DMS153 treated with DMSO at 0.1 percent for 48 hours (cell line): ENCODE measurements at regions not wholly inside any gene's neighbourhood (a gene's known extent, or its start where the extent isn't known, plus 50 kb on each side); places are given as distances from the start of the nearest gene placed in this dataset.
"Not testable (repeated sequence)": the region's sequence is repeated elsewhere in the genome, so short reads cannot be mapped to it uniquely, and the experiment has no call there.

Experiments used
- DNase-seq: peaks from one replicate; lab custom pipeline; 2025; ENCODE audit not compliant: unreplicated experiment; lab: John Stamatoyannopoulos, UW

DNA sequence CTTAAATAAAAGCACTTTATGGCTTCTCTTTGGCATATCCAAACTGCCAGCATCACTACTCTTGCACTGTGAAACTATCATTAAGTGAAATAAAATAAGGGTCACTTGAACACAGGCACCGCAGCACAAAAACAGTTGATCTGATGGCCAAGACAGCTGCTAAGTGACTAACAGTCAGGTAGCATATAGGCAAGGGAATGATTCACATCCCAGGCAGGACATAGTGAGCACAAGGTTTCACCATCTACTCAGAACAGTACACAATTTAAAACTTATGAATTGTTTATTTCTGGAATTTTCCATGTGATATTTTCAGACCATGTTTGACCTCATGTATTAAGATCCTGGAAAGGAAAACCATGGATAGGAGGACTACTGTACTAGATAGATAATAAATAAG is 214.2 kb downstream of the MREG start:
- DNase-seq = no peak

DNA sequence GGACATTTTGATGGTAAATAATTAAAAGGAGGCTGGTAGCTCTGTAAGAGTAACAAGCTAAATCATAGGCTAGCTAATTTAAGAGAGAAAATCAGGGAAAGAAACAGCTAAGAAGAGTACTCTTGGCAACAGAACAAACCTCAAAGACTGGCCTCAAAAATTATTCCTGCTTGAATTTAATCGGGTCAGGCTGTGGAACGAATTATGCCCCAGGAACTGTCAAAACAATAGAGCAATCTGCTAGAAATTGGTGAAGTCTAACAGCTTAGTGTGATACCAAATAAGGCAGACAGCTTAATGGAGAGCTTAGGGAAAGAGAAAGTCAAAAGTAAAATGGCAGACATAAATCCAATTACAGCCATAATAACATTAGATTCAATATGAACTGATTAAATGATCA is 215.7 kb downstream of the MREG start:
- no peak for DNase-seq

DNA sequence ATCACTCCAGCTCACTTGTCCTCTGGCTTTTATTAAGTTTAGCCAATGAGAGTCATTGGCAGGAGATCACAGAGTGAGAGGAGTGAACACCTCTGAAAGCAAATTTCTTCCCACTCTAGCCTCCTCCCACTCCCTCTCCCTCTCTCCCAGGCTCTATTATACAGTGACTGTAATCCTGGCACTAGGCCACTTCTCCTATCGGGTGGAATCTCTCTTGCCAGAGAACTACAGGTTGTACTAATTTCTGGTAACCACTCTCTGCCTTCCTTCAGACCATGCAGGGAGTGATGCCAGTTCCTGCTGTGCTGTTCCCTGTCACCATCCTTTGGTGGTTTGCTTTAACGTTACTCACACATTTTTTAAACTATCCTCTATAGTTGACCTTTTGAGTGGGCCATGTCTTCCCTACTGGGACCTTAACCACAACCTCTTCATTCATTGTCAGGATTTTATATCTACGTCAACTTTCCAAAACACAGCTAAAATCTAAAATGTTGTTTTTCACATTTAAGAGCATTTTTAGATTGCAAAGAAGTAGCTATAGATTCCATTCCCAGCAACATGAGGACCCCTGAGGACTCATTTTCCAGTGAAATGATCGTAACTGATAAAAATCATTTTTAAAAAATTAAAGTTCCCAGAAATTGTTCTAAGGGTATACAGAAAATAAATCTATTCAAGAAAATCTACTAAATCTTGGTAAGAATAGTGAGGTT is 217.1 kb downstream of the MREG start:
- DNase-seq = no peak

DNA sequence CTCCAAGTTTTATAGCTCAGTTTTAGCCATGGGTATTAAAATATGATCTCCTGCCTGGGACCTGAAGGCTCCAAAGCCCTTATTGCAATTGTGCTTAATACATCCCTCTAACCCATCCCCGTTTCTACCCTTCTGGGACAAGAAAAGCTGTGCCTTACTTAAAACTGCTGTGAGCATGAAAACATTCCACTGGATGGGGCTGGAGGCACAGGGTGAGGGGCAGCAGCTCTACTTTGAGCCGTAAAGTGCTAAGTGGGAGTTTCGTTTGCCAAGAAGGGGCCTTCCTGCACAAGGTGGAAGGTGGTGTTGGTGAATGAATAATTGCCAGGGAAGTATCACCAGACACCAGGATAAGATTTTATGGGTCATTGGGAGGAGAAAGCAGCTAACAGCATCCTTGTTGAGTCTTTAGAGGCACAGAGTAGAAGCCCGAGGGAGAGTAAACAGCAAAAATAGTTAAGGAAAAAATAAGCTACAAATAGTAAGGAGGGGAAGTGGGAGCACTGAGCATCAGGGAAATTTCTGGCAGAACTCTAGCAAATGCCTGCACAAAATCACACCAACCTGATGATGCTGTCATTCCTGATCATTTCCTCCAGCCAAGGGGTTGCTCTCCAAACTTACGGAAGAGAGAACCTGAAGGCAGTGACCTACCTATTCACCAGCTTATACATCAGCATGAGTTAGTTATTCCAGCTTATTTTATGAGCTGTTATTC is 218.4 kb downstream of the MREG start:
- DNase-seq = no peak

DNA sequence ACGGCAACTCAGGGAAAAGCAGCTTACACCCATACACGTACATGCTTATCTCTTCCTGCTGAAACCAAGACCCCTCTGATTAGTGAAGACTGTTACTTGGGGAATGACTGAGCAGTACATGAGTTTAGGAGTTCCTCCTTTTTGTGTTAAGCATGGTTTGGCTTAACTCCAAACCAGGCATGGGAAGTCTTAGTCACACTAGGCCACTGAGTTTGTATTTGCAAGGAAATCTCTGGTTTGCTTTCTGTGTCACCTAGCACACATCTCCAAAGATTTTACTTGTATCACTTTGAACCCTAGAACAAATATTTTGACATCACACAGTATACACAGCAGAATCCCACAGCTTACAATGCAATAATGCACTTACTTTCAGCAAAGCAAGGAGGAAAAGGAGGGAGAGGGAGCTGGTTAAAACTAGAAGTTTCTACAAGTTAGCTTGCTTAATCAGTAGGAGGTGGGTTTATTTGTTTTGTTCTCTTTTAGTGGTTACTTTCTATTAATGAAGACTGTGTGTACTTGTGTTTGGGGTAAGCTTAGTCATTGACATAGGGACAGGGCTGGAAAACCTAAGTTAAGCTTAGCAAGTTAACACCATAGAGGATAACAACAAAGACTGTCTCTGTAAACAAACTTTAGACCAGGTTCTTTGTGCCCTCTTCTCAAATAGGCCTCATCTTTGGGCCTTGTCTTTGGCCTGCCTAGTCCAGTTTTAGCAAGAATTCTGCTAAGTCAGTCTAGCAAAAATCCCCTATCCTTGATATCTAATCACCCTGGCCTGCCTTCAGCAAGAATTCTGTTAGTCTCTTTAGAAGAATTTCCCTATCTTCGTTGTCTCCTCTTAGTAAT is 219.4 kb downstream of the MREG start:
- no peak for DNase-seq

DNA sequence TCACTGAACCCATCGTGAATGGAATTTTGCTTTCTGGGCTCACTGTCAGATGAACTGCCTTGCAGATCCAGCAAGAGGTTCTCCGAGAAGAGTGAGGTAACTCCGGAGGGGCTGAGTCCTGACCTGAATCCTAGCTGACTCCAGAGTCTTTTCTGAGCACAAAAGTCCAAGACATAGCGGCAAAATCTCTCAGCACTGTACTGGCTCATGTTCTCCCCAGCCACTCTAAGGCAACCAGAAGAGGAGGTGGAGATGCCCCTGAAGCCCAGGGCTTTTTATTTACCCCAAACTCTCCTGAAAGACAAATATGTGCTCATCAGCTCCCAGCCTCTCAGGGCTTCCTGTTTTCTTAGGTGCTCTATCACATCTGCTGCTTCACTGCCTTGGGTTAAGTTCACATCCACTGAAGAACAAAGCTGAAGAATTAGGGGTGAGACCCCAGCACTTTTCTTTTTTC is 221.8 kb downstream of the MREG start:
- DNase-seq = no peak

DNA sequence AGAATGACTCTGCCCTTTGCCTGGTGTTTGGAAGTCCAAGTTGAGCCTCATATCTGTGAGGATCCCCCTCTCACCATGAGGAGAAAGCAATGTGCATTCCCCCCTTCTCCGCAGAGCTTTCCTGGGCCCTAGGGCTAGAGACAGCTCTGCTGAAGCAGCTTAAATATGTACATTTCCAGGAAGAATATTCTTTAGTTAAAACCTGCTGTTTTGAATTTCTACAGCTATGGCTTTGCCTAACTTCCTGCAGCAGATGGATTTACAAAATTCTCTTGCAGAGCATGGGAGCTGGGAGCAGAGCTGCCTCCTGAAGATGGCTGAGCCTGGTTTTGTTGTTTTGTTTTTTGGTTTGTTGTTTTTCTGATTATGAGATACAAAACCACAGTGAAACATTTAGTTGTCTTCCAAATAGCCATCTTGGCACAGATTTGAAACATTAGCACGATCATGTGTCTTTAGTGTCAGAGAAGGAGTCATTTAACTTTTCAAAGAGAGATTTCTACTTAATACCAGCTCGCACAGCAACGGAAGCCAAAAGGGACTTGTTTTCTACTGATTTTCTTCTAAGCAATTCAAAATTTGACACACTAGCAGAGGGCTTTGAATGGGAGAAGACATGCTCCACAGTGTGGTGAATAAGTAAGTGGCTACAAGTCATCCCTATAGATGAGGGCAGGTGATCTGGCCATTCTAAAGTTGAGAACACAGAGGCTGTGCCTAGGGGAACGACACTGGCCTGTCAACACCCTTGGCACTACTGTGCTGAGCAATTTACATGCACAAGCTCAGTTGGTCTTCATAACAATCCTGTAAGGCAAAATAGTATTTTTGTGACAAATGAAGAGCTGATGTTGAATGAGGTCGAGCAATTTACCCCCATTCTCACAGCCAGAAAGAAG is 222.6 kb downstream of the MREG start:
- no peak for DNase-seq

DNA sequence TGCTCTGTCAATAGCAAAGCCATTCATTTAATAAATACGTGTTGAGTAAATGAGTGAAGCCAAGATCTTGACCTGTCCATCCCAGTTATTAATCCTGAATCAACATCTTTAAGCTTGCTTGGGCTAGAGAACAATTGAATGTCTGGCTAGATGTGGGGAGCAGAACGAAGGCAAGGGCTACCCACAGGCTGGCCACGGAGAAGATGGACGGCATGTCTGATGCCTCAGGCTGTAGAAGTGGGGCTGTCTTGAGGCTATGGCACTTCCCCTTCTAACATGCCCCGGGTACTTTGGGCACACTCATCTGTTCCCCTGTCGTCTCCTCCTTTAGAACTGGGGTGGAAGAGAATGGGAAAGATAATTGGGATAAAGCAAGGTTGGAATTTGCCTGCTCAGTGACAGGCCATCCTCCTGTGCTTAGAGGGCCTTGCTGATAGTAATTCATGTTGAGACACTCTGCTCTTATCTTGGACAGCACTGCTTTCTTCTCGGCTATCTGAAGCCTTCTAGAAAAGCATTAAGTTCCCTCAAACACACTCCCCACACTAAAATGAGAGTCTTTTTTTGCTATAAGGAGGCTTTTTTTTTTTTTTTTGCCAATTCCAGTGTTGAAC is 225.7 kb downstream of the MREG start:
- no peak for DNase-seq

DNA sequence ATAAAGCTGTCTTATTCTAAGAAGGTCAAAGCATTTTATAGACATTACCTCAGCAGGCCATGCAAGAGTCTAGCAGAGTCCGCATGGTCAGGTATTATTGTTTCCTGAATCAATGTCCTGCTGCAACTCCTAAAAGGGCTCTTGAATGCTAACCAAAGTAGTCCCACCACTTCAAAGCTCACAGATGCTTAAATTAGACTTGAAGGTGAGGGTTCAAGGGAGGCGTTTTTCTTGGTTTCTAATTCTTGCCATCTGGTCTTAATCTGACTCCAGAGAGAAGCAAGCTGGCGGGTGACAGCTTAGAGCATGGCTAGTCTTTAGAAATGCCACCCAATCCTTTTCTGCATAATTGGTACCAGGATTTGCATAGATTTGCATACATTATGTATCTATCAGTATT is 226.3 kb downstream of the MREG start:
- no peak for DNase-seq

DNA sequence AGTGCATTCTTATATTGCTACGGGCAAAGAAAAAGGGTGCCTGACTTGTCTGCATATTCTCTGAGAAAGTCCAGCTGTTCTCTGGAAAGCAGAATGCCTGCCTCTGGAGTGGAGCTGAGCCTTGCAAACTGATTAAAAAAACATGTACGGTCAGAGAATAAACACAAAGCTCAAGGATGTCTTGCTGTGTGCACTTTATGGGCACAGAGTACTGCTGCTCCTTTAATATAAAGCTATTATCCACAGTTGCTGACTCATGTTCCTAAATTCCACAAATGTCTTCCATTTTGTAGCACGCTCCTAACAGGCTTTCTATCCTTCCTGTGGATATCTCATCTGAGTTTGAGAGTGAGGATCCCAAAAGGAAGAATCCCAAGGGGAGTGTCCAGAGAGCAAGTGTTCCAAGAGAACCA is 229.0 kb downstream of the MREG start:
- DNase-seq = no peak

DNA sequence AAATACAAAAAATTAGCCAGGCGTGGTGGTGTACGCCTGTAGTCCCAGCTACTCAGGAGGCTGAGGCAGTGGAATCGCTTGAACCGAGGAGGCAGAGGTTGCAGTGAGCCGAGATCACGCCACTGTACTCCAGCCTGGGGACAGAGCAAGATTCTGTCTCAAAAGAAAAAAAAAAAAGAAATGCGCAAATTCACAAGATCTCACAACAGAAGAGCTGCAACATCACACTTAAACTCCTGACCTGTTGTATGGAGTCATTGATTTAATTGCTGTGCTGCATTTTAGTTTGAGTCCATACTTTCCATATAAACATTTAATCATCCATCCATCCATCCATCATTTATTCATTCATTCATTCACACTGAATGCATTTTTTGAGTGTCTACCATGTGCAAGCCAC is 229.7 kb downstream of the MREG start:
- not testable (repeated sequence) for DNase-seq

DNA sequence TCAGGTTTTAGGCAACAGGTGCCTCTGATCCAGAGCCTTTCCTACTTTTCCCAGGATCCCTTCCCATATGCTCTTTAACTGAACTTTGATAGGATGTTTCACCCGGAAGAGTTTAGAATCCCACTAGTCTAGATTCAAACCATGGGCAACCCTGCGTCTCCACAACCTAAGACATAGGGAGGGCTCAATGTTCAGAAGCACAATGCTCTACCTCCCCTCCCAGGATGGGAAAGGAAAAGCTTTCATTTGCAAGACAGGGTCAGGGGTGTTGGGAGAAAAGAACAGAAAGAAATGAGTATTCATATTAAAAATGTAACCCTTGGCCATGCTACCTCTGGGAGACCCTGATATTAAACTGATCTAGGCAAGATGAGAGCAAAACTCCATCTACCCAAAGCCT is 230.4 kb downstream of the MREG start:
- no peak for DNase-seq

DNA sequence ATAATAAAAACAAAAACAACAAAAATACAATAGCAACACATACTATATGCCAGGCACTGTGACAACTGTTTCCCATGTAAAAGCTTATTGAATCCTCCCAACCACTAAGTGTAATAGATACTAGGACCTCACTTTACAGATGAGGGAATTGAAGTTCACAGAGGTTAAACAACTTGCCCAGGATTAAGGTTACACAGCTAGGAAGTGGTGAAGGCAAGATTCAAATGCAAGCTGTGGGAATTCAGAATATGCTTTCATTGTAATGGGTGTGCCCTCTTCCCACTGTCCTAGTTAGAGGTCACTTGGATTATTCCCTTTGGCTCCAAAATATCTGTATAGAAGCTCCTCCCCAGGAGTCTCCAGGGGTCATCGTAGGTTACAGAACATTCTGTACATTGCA is 231.1 kb downstream of the MREG start:
- no peak for DNase-seq

DNA sequence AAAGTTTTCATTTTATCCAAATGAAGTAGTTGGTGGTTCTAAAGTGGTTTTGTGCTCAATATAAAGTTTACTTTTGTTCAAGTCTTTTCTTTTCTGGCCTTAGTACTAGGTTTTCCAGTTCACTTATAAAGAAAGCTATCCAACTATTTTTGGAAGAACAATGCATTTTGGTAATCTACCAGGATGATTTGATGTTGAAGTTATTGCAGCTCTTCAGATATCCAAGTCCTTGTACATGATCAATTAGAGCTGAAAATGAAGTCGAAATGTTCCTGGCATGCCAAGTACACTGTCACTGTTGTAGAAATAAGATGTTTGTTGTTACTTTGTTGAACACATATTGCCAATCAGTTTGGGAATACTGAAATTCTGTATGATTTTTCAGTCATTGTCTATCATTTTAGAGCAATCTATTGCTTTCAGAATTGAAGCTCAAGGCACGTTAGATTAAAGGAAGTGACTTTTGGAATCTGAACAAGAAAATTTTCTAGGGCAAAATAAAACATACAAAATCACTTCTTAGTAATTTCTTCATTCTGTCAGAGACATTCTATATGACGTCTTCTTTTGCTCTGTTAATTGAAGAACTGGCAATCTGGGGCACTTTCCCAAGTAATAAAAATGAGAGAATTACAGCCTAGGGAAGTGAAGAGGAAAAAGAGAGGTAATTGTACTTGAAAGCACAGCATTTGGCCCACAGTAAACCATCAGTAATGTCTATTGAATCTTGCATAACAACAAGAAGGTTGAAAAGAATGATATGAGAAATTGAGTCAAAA is 232.3 kb downstream of the MREG start:
- no peak for DNase-seq

DNA sequence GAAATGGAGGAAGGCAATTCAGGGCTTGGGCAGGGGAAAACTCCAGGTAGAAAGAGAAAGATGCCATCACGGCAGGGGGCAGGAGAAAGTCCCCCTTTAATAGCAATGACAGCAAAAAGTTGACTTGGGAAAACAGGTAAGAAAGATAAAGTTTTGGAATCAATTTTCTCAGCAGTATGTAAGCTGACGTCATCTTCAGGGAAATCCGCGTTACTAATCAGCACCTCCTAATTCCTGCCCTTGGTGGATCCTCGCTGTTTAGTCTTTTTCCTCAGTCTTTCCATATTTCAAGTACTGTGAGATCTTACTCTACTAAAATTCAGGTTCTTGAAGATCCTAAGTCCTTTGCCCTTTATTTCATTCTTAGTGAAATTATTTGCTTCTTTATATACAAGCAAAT is 233.0 kb downstream of the MREG start:
- DNase-seq = no peak

DNA sequence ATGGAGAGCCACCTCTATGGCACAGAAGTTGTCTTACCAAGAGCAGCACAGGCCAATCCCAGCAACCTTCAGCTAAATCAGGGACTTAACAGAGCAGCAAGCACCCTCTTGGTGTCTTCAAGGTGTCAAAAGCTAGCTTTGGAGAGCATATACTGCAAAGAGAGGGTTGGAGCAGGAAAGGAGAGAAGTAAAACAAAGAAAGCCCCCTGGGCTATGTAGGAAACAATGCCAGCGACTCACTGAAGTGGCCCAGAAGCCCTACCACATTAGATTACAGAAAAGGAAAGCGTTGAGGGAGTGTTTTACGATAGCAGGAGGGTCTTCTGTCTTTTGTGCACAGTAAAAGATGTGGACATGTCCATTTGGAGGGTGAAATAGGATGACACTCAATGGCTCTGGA is 233.4 kb downstream of the MREG start:
- no peak for DNase-seq

DNA sequence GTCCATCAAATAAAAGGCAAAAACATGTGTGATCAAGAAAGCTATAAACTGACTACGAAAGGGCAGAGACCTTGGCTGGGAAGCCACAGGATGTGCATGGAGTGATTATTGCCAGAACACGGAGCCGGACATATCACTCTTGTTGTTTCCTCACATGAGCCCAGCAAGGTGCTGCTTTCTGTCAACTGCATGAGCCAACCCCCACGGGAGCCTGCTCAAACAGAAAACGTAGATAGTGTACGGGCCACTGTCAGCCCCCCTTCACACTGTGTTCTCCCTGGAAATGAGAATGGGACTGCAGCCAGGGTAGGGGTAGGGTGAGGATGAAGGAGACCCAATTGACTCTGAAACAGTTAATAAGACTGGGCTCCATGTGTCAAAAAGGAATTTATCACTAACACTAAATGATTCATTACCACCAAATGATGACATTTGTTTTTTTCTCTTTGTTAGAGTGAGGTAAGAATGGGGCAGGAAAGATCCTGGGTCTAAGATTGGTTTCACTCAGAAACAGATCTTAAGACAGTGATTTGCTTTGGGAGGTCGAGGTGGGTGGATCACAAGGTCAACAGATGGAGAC is 235.8 kb downstream of the MREG start:
- DNase-seq = no peak

DNA sequence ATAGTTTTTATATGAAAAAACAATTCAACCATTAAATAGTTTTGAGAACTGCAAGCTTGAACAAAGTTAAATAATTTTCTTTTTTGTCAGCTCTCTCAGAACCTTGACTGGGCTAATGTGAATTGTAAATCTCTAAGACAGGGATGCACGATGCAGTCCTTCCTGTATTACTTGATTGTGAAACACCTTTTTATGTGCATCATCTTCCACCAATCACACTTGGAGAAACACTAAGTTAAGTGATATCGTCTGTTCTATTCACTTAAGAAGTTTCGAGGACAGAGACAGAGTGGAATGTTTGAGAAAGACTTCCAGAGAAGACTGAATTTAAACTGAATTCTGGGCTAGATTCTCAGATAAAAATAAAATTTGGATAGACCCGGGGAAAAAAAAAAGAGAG is 238.2 kb downstream of the MREG start:
- no peak for DNase-seq

DNA sequence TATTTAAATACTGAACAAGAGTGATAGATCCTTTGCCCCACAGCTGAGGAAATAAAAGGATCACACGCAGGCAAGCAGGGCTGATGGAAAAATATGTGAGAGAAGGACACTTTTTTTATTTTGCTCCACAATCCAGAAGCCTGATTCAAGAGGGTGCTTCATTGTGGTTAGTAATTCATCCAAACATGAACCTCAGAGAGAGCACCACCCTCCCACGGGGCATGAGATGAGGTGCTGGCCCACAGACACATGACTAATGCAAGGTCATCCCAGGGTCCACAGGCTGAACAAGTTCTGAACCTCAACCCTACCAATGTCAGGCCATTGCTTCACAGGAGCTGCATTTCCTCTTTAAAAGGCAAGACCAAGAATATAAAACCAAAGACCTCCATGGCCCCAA is 239.6 kb downstream of the MREG start:
- no peak for DNase-seq
